D721Med (cell line): ENCODE measurements at regions not wholly inside any gene's neighbourhood (a gene's known extent, or its start where the extent isn't known, plus 50 kb on each side); places are given as distances from the start of the nearest gene placed in this dataset.

Experiments used
- DNase-seq: peaks from one replicate; pipeline ENCODE4 v3.0.0; 2011; ENCODE audit warnings: low spot score; ENCODE audit not compliant: insufficient read length
- FAIRE-seq: peaks from 2 replicates; lab custom pipeline; 2011; peaks lifted over from hg19 to GRCh38; lab: Jason Lieb, UNC
- TF ChIP-seq, protein P1 (sequence below): IDR thresholded peaks from 2 replicates; pipeline ENCODE4 v1.5.1; 2012; ENCODE audit warnings: mild to moderate bottlenecking, control low read depth; ENCODE audit not compliant: insufficient read depth; ENCODE audit errors: missing control alignments

DNA sequence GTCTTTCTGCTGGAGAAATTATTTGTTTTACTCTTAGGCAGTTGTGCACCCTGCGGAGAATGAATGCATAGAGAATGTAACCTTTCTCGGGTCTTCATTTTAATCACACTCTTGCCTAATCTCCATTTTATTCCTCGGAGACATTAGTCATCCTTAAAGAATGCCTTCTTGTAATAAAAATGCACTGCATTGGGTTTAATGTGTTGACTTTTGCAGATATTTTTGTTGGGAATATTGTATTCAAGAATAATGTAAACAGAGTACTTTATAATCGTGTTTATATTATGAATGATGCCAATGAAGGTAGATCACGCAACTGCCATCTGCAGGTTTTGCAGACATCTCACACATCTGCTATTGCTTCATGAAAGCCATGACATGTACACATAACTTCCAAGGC, 1093.9 kb upstream of the CDH6 start:
- TF ChIP-seq, protein P1, sequence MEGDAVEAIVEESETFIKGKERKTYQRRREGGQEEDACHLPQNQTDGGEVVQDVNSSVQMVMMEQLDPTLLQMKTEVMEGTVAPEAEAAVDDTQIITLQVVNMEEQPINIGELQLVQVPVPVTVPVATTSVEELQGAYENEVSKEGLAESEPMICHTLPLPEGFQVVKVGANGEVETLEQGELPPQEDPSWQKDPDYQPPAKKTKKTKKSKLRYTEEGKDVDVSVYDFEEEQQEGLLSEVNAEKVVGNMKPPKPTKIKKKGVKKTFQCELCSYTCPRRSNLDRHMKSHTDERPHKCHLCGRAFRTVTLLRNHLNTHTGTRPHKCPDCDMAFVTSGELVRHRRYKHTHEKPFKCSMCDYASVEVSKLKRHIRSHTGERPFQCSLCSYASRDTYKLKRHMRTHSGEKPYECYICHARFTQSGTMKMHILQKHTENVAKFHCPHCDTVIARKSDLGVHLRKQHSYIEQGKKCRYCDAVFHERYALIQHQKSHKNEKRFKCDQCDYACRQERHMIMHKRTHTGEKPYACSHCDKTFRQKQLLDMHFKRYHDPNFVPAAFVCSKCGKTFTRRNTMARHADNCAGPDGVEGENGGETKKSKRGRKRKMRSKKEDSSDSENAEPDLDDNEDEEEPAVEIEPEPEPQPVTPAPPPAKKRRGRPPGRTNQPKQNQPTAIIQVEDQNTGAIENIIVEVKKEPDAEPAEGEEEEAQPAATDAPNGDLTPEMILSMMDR: no peak
- FAIRE-seq (no peak), DNase-seq (no peak)

DNA sequence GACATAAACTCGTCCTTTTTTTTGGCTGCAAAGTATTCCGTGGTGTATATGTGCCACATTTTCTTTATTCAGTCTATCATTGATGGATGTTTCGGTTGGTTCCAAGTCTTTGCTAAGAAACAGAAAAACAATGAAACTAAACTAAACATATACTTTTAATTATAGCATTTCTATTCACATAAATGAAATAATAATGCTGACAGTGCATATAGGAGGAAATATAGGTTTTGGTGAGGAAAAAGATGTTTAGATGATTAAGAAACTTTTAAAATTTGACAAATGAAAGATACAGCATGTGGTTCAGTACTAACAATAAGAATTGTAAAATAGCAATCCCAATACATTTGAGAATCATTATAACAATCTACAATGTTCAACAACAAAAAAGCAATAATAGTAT, 1094.5 kb upstream of the CDH6 start:
- DNase-seq (no peak), FAIRE-seq (no peak)
- TF ChIP-seq, protein P1: no peak

- TF ChIP-seq, protein P1: no peak
- DNase-seq (no peak), FAIRE-seq (no peak)
These were observed 1100.9 kb upstream of the CDH6 start for GRCh38 chr5:30092548-30092947.

DNA sequence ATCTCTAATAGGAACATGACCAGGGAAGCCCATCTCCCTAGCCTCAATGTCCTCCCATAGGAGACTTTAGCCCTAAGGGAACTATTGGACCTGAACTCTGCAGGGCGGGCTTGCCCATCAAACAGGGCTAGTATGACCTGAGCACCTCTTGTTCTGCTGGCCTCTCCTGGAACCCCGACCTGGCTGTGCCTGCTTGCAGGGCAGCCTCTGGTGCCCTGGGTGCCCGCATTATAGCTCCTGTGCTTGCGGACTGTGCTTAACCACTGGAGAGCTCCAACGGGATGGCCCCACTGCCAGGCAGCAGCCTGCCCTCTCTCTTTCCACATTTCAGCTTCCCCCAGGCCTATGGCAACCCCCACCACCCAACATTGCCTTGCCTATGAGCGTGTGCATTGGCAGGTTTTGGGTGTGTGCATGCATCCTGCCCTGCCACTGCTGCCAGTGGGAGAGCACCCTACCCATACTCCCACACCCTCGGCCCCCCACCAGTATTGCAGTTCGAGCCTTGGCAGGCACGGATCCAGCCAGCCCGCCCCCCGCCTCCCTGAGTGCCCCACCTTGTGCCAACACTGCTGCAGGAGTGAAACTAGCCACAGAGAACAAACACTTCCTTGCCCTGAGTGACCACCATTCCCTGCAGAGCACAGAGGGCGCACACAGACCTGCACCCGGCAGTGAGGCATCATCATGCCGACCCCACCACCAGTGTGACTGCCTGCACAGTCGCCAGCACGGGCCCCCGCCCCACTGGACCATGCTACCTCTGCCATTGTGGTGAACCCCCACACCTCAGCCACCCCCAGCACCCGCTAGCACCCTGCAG, 1123.8 kb upstream of the CDH6 start:
- TF ChIP-seq, protein P1: no peak
- FAIRE-seq: no peak
- no peak for DNase-seq

DNA sequence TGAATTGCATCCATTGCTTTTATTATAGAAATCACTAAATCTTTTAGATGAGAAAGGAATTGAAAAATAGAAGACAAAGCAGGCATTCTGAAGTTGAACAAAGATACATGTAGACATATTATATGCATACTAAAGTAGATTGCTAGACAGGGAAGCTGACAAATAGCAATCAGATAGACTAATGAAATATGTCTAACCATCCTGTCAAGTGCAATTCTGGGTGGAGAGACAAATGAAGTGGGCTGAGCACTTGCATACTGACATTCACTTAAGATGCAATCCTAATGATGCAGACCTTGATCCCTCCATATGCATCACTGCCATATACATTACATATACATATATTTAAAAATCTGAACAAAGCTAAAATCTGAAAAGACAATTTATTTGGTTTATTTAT, 1130.0 kb upstream of the CDH6 start:
- FAIRE-seq (no peak), DNase-seq (no peak)
- TF ChIP-seq, protein P1: no peak

DNA sequence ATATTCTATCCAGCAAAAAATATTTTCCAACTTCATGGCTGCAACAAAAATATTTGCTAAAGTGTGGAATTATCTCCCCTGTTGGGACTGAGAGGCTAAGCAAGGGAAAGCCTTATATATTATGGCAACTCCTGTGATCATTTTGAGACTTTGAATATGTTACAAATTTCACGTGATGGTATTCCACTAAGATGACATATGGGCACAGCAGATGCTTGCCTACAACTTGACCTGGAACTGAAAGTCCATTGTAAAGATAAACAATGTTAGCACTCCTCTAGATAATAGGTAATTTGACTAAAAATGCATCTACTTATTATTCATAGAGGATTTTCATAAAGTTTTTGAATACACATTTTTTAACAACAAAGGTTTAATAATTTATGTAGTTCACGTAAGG, 1141.5 kb upstream of the CDH6 start:
- peak; percentile 56 for FAIRE-seq
- no peak for DNase-seq
- TF ChIP-seq, protein P1: no peak

- TF ChIP-seq, protein P1: no peak
- FAIRE-seq (no peak), DNase-seq (no peak)
These were observed 1143.2 kb upstream of the CDH6 start for GRCh38 chr5:30050056-30050815.
